ENCODE measurements at regions not wholly inside any gene's neighbourhood (a gene's known extent, or its start where the extent isn't known, plus 50 kb on each side); places are given as distances from the start of the nearest gene placed in this dataset.
A peak's percentile ranks its signal among the peaks of the same experiment; 100 is the strongest.

DNA sequence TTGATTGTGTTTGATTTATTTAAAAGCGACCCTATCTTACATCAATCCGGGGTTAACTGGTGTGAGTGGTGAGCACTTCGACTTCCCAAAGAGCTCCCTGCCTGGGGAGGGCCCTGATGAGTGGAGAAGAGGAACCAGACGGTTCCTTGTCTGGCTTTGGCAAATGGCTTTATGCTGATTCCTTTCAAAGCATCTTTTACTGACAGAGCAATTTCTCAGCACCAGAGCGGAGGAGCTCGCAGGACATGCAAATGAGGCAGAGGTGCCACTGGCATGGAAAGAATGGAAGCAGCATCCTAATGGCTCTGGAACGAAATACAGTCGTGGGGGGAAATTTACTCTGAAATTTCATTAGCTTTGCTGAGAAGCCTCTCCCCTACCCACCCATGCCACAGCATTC, 410.9 kb upstream of the B3GAT1 start:
- no peaks in the 10 kb centered on the region for H3K36me3 ChIP-seq (ENCODE audit: insufficient read depth, low read length)
- H3K9me3 ChIP-seq (ENCODE audit: control insufficient read depth, insufficient read depth, low read length) = no peaks in the 10 kb centered on the region
- H3K4me1 ChIP-seq (ENCODE audit: insufficient read depth, low read length) = peaks cover 14% of the 10 kb centered on the region
- H3K9ac ChIP-seq (ENCODE audit: low read depth, low read length) = no peak overlapping the region

DNA sequence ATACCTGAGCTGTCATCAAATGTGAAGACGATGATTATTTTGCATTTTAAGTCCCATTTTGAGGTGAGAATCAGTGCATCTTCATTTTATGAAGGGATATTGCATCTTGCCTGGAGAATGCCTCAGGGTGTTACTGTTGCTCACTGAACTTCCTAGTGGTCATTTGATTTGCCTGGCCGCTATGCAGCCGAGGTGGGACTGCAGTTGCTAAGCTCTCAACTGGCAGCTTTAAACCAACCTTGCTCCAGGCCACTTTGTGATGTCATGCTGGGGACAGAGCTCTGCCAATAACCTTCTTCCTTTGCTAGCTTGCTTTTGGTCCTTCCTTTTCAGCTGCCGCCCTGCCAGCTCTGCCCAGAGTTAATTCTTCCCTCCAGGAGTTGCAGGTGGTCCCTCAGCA, 409.4 kb upstream of the B3GAT1 start:
- Histone ChIP-seq H3K4me1 (ENCODE audit: insufficient read depth, low read length) (peaks cover 15% of the 10 kb centered on the region), H3K36me3 (ENCODE audit: insufficient read depth, low read length) (no peaks in the 10 kb centered on the region), H3K9ac (ENCODE audit: low read depth, low read length) (no peak overlapping the region), H3K9me3 (ENCODE audit: control insufficient read depth, insufficient read depth, low read length) (no peaks in the 10 kb centered on the region)

DNA sequence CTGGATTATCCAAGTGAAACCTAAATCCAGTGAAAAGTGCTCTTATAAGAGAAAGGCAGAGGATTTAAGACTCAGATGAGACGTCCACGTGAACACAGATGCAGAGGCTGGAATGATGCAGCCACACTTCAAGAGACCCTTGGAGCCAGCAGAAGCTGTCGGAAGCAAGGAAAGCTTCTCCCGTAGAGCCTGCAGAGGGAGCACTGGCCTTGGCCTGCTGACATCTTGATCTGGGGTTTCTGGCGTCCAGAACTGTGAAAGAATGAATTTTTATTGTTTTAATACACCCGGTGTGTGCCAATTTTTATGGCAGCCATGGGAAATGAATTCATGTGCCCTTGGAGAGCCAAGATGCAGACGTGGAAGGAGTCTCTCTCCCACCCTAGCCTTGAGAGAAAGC, 407.0 kb upstream of the B3GAT1 start:
- no peak overlapping the region; the same call in 1 of the 2 replicates for H3K9ac ChIP-seq (ENCODE audit: low read depth, low read length)
- H3K9me3 ChIP-seq (ENCODE audit: control insufficient read depth, insufficient read depth, low read length) = no peaks in the 10 kb centered on the region
- H3K4me1 ChIP-seq (ENCODE audit: insufficient read depth, low read length) = peaks cover 15% of the 10 kb centered on the region
- H3K36me3 ChIP-seq (ENCODE audit: insufficient read depth, low read length) = no peaks in the 10 kb centered on the region

DNA sequence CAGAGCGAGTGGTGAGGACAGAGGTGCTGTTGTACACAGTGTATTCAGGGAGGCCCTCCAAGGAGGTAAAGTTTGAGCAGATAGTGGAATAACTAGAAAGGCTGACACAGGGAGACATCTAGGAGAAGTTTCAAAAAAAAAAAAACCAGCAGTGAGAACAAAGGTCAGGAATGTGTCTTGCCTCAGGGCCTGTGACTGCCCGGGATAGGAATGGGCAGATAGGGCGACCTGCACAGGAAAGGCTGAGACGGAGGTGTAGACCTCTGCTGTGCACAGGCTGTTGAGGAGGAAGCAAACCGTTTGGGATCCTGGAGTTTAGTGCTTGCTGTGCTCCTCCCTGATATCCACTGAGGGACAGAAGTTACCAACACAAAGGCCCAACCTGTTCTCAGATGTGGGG, 406.5 kb upstream of the B3GAT1 start:
- no peaks in the 10 kb centered on the region for H3K9me3 ChIP-seq (ENCODE audit: control insufficient read depth, insufficient read depth, low read length)
- H3K36me3 ChIP-seq (ENCODE audit: insufficient read depth, low read length) = no peaks in the 10 kb centered on the region
- no peak overlapping the region; the same call in 1 of the 2 replicates for H3K9ac ChIP-seq (ENCODE audit: low read depth, low read length)
- H3K4me1 ChIP-seq (ENCODE audit: insufficient read depth, low read length) = peaks cover 15% of the 10 kb centered on the region

DNA sequence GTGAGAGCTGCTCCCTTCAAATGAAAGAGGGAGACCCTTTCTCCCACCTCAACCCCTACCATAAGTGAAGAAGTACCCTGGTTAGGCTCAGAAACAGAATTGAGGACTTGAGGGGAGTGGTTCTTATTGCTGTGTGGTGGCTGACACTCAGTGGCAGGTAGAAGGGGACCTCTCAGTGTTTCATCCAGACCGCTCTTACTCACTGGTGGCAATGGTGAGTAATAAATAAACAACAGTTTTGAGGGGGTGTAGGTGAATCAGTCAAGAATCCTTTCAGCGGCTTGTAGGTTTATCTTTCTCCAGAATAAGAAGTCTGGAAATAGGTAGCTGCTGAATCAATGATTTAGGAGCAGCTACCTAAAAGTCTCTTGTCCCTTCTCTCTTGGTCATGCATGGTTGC, 403.4 kb upstream of the B3GAT1 start:
- Histone ChIP-seq H3K9me3 (ENCODE audit: control insufficient read depth, insufficient read depth, low read length) (no peaks in the 10 kb centered on the region), H3K36me3 (ENCODE audit: insufficient read depth, low read length) (no peaks in the 10 kb centered on the region), H3K9ac (ENCODE audit: low read depth, low read length) (no peak overlapping the region), H3K4me1 (ENCODE audit: insufficient read depth, low read length) (peaks cover 15% of the 10 kb centered on the region)

DNA sequence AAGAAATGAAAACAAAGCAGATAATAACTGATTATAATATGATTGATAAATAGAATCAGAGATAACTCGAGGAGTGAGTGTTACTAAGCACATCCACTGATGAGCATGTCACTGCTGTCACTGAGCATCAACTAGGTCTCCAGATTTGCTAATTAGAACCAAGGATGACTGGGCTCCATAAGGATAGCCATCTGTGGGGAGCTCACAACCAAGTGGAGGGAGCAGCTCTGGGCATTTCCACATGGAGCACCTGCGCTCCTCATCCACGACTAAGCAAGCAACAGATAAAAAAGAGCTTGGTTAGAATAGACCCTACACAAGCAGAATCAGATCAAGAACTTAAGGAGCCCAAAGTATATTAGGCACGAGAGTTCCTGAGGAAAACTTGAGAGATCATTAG, 396.0 kb upstream of the B3GAT1 start:
- H3K36me3 ChIP-seq (ENCODE audit: insufficient read depth, low read length) = no peaks in the 10 kb centered on the region
- H3K9ac ChIP-seq (ENCODE audit: low read depth, low read length) = no peak overlapping the region
- no peaks in the 10 kb centered on the region for H3K9me3 ChIP-seq (ENCODE audit: control insufficient read depth, insufficient read depth, low read length)
- H3K4me1 ChIP-seq (ENCODE audit: insufficient read depth, low read length) = no peaks in the 10 kb centered on the region

DNA sequence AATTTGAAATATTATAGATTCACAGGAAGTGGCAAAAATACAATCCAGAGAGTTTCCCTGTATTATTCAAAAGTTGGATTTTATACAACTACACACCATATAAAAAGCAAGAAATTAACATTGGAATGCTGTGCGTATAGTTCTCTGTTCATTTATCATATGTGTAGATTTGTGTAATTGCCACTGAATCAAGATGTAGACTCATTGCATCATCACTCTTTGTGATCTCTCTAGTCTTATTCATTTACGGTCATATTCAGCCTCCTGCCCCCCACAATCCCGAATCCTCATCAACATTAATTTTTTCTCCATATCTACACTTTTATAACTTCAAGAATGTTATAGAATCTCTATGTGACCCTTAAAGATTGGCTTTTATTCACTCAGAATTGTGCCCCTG, 390.6 kb upstream of the B3GAT1 start:
- H3K36me3 ChIP-seq (ENCODE audit: insufficient read depth, low read length) = no peaks in the 10 kb centered on the region
- H3K4me1 ChIP-seq (ENCODE audit: insufficient read depth, low read length) = peaks cover 13% of the 10 kb centered on the region; the same call in 1 of the 2 replicates
- no peaks in the 10 kb centered on the region for H3K9me3 ChIP-seq (ENCODE audit: control insufficient read depth, insufficient read depth, low read length)
- no peak overlapping the region for H3K9ac ChIP-seq (ENCODE audit: low read depth, low read length)

DNA sequence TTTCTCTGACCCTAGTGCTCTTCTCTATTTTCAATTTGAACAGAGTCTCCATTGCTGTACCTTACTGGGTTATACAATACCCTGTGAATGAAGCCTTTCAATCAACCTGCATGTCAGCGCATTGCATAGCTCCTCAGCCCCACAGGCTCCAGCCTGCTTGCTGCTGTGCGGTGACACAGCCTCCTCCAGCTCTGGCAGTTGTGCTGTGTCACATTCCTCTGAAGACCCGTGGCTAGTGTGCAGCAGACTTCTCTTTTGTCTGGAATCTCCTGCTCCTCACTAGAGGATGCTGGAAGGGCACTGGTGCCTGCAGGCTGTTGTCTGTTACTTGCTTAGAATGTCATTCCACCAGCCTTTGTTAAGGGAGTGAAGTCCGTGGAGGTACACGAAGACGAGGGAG, 390.1 kb upstream of the B3GAT1 start:
- Histone ChIP-seq H3K4me1 (ENCODE audit: insufficient read depth, low read length) (peaks cover 13% of the 10 kb centered on the region; the same call in 1 of the 2 replicates), H3K9ac (ENCODE audit: low read depth, low read length) (peak overlapping the region; percentile 13; the same call in 1 of the 2 replicates), H3K36me3 (ENCODE audit: insufficient read depth, low read length) (no peaks in the 10 kb centered on the region), H3K9me3 (ENCODE audit: control insufficient read depth, insufficient read depth, low read length) (no peaks in the 10 kb centered on the region)

DNA sequence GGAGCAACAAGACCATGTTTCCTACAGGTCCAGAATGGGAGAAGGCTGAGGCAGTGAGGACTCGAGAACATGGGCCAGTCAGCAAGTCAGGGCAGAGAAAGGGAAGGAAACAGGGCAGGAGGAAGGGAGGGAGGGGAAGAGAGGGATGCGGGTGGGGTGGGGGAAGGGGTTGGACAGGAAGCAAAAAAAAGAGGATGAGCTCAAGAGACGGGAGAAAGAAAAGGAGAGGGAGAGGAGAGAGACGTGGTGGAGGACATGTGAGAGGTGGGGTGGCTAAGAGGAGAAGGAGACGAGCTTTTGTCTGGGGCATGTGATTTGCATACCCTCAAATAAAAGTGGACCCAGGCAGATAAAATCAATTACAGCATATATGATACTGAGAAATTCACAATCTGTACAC, 389.5 kb upstream of the B3GAT1 start:
- Histone ChIP-seq H3K4me1 (ENCODE audit: insufficient read depth, low read length) (peaks cover 13% of the 10 kb centered on the region; the same call in 1 of the 2 replicates), H3K9me3 (ENCODE audit: control insufficient read depth, insufficient read depth, low read length) (no peaks in the 10 kb centered on the region), H3K9ac (ENCODE audit: low read depth, low read length) (peak overlapping the region; percentile 13; the same call in 1 of the 2 replicates), H3K36me3 (ENCODE audit: insufficient read depth, low read length) (no peaks in the 10 kb centered on the region)

DNA sequence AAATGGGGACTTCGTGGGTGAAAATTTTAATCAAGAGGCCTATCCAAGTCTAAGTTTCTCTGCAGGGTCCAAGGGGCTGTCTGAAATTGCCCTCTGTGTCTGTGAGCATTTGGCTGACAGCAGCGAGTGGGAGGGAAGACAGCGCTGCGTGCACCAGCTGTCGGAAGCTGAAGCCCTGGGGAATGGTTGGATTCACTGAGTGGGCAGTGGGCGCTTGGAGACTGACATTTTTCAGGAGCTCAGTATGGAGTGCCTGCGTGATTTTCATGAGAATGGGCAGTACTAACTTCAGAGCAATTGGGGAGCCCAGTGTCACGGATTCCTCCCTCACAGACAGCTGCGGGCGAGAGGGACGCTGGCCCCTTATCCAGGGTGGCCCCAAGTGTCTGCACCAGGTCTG, 388.8 kb upstream of the B3GAT1 start:
- H3K36me3 ChIP-seq (ENCODE audit: insufficient read depth, low read length) = no peaks in the 10 kb centered on the region
- no peak overlapping the region for H3K9ac ChIP-seq (ENCODE audit: low read depth, low read length)
- peaks cover 13% of the 10 kb centered on the region; the same call in 1 of the 2 replicates for H3K4me1 ChIP-seq (ENCODE audit: insufficient read depth, low read length)
- H3K9me3 ChIP-seq (ENCODE audit: control insufficient read depth, insufficient read depth, low read length) = no peaks in the 10 kb centered on the region

DNA sequence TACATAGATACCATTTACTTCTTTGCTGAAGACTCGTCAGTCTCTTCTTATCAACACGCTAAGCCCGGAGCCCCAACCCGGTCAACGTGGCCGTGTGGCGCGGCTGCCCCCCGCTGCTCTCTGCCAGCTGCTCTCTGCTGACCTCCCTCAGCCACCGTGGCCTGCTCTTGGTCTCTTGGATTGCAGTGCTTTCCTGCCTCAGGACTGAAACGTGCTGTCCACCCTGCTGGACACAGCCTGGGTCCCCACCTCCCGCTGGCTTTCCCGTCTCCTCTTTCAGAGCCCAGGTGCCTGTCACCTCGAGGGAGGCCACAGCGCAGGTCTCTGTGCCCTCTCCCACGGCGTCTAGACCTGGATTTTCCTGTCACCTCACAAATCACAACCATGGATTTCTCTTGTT, 388.1 kb upstream of the B3GAT1 start:
- Histone ChIP-seq H3K9me3 (ENCODE audit: control insufficient read depth, insufficient read depth, low read length) (no peaks in the 10 kb centered on the region), H3K4me1 (ENCODE audit: insufficient read depth, low read length) (peaks cover 13% of the 10 kb centered on the region; the same call in 1 of the 2 replicates), H3K9ac (ENCODE audit: low read depth, low read length) (no peak overlapping the region), H3K36me3 (ENCODE audit: insufficient read depth, low read length) (no peaks in the 10 kb centered on the region)

DNA sequence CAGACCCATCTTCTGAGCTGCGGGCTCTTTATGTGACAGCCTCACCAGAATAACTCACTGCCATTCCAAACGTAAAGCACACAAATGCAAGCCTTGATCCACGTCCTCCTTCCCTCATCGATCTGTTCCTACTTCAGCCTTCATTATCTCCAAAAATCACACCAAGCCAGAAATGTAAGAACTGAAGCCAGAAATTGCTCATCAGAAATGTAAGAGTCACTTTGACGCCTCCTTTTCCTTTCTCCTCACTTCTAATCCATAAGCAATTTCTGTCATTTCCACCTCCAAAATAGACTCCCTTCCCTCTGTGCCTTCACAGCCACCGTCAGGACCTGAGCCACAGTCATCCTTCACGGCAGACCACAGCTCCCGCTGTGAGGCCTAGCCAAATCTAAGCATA, 387.3 kb upstream of the B3GAT1 start:
- Histone ChIP-seq H3K9me3 (ENCODE audit: control insufficient read depth, insufficient read depth, low read length) (no peaks in the 10 kb centered on the region), H3K9ac (ENCODE audit: low read depth, low read length) (no peak overlapping the region), H3K4me1 (ENCODE audit: insufficient read depth, low read length) (peaks cover 13% of the 10 kb centered on the region; the same call in 1 of the 2 replicates), H3K36me3 (ENCODE audit: insufficient read depth, low read length) (no peaks in the 10 kb centered on the region)

DNA sequence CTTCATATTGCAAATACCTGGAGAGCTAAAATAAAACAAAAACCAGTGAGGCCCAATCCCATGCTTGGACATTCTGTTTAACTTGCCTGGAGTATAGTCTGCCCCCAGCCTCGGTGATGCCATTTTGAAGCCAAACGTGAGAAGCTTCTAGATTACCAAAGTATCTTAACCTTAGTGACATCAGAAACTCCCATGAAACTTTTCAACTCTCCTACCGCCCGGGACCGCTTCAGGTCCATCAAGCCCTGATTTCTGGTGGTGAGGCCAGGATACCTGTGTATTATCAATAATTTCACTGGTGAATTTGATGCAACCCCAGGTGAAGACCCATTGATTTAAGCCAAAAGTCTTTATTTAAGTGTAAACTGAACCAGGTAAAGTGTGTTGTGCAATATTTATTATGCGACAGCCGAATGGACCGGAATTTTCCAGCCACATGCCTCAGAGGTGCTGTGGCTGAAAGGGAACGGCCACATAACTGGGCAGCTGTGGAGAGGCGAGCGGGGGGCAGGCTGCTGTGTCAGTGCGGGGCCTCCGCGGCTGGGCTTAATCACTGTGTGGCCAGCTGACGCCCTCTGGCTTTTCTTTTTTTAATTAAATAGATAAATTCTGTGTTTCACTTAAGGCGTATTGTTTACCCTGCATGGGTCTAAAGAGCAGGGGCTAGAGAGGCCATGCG, 385.5 kb upstream of the B3GAT1 start:
- H3K36me3 ChIP-seq (ENCODE audit: insufficient read depth, low read length) = no peaks in the 10 kb centered on the region
- no peak overlapping the region for H3K9ac ChIP-seq (ENCODE audit: low read depth, low read length)
- H3K4me1 ChIP-seq (ENCODE audit: insufficient read depth, low read length) = peaks cover 13% of the 10 kb centered on the region; the same call in 1 of the 2 replicates
- no peaks in the 10 kb centered on the region for H3K9me3 ChIP-seq (ENCODE audit: control insufficient read depth, insufficient read depth, low read length)

DNA sequence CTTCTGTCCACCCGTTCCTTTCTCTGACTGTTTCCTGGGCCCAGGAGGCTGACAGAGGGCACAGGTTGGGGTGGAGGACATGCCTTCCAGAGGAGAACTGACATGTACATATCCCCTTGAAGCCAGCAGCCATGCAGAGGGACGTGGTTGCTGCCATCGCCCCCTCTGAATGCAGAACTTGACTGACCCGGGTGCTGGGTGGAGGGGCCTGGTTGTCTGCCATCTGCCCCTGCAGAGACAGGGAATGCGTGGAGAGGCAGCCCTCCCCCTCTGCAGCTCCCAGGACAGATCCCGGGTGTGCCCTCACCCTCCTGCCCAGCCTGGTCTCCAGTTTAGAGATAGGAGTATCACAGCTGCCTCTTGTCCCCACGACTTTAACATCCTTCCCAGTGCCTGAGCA, 383.0 kb upstream of the B3GAT1 start:
- Histone ChIP-seq H3K4me1 (ENCODE audit: insufficient read depth, low read length) (no peaks in the 10 kb centered on the region), H3K9ac (ENCODE audit: low read depth, low read length) (no peak overlapping the region), H3K36me3 (ENCODE audit: insufficient read depth, low read length) (no peaks in the 10 kb centered on the region), H3K9me3 (ENCODE audit: control insufficient read depth, insufficient read depth, low read length) (no peaks in the 10 kb centered on the region)

DNA sequence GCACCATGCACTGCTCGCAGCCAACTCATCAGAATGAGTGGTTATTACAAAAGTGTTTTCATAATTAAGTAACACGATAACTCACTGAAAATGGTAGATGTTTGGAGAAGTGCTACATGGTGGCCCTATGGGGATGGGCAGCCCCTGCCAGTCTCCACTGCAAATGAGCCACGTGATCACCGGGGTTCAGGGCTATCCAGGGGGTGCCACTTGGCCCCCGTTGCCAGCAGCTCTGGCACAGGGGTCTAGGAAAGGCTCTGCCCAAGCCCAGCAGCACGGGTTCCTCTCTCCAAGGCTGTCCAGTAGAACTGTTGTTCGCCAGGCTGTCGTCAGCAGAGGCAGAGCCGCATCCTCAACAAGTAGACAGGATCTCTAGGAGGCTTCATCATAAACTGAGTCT, 382.1 kb upstream of the B3GAT1 start:
- Histone ChIP-seq H3K36me3 (ENCODE audit: insufficient read depth, low read length) (no peaks in the 10 kb centered on the region), H3K9me3 (ENCODE audit: control insufficient read depth, insufficient read depth, low read length) (no peaks in the 10 kb centered on the region), H3K4me1 (ENCODE audit: insufficient read depth, low read length) (no peaks in the 10 kb centered on the region), H3K9ac (ENCODE audit: low read depth, low read length) (no peak overlapping the region)

All from ES-I3 (cell line).